Calu3 (cell line): ENCODE measurements at regions not wholly inside any gene's neighbourhood (a gene's known extent, or its start where the extent isn't known, plus 50 kb on each side); places are given as distances from the start of the nearest gene placed in this dataset.

Experiments
- BruUV-seq: library from RNA; stranded (reverse); fragments of 400-500 nt; replicated peaks from 2 replicates; lab custom pipeline; 2021; lab: Mats Ljungman, UMichigan
- CTCF ChIA-PET: fragments of 300-600 bp; sonication (Branson Sonifier 250); formaldehyde crosslinking; loops from one replicate; lab custom pipeline; 2022; ENCODE audit warnings: antibody characterized with exemption; lab: Charles Lee
- DNase-seq: peaks from one replicate; pipeline ENCODE4 v3.0.0; 2022
- H3K27ac Mint-ChIP-seq: one replicate; pipeline ENCODE4 v1.8.0; 2022; ENCODE audit warnings: mixed read lengths; ENCODE audit not compliant: unreplicated experiment
- H3K27me3 Mint-ChIP-seq: one replicate; pipeline ENCODE4 v1.8.0; 2022; ENCODE audit warnings: mixed read lengths; ENCODE audit not compliant: unreplicated experiment
- H3K36me3 Mint-ChIP-seq: one replicate; pipeline ENCODE4 v1.8.0; 2022; ENCODE audit warnings: mild to moderate bottlenecking, moderate library complexity, mixed read lengths; ENCODE audit not compliant: insufficient read depth, unreplicated experiment
- H3K4me1 Mint-ChIP-seq: one replicate; pipeline ENCODE4 v1.8.0; 2022; ENCODE audit warnings: mild to moderate bottlenecking, low read depth, mixed read lengths; ENCODE audit not compliant: unreplicated experiment
- H3K4me3 Mint-ChIP-seq: one replicate; pipeline ENCODE4 v1.8.0; 2022; ENCODE audit warnings: mild to moderate bottlenecking, low read depth, moderate library complexity, mixed read lengths; ENCODE audit not compliant: unreplicated experiment
- H3K9me3 Mint-ChIP-seq: one replicate; pipeline ENCODE4 v1.8.0; 2022; ENCODE audit warnings: low read depth, mixed read lengths; ENCODE audit not compliant: unreplicated experiment
- intact Hi-C: fragments of 100-400 bp; cut with micrococcal nuclease; formaldehyde crosslinking; loops from one replicate; pipeline ENCODE4 v1.10.0; 2022; ENCODE audit not compliant: unreplicated experiment
- TF ChIP-seq, protein P1 (sequence below): fragments of 200-600 bp; IDR thresholded peaks from one replicate; pipeline ENCODE4 v1.8.0; 2022; ENCODE audit warnings: antibody characterized with exemption; ENCODE audit not compliant: unreplicated experiment

DNA sequence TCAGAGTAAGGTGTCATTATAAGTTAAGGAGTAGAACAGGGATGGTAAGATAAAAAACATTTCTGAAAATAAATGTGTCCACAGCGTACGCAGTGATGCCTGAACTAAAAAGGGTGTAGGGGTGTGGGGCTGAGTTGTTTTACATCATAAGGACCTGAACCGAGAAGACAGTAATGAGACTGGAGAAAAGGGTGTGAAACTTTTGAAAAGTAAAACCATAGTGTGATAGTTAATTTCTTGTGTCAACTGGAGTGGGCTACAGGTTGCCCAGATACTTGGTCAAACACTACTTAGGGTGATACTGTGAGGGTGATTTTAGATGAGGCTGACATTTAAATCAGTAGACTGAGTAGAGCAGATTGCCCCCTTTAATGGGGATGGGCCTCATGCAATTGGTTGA lies 169.0 kb upstream of the PRPS1L1 start:
- H3K27me3 Mint-ChIP-seq, result no peaks in the 10 kb centered on the region

DNA sequence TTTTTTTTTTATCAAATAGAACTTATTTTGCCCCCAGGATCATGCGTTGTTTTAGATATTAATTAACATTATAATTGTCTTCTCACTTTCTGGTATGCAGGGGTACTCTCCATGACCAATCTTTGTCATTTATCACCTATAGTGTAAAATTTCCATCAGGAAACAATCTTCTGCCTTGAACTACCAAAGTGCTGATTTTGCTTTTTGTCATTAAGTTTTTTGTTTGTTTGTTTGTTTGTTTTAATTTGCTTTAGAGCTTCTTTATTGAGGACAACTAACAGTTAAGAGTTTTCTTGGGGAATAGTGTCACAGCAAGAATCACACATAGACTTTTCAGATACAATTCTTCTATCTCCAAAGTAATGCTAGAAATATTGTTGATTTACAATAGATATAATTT lies 171.2 kb upstream of the PRPS1L1 start:
- no peaks in the 10 kb centered on the region for H3K36me3 Mint-ChIP-seq
- DNase-seq, result no peak
- intact Hi-C loops, result no loop called here
- no peak overlapping the region for H3K4me3 Mint-ChIP-seq
- peaks cover 6% of the 10 kb centered on the region for H3K9me3 Mint-ChIP-seq
- H3K27ac Mint-ChIP-seq, result no peak overlapping the region
- peaks cover 37% of the 10 kb centered on the region for H3K4me1 Mint-ChIP-seq
- TF ChIP-seq, protein P1, sequence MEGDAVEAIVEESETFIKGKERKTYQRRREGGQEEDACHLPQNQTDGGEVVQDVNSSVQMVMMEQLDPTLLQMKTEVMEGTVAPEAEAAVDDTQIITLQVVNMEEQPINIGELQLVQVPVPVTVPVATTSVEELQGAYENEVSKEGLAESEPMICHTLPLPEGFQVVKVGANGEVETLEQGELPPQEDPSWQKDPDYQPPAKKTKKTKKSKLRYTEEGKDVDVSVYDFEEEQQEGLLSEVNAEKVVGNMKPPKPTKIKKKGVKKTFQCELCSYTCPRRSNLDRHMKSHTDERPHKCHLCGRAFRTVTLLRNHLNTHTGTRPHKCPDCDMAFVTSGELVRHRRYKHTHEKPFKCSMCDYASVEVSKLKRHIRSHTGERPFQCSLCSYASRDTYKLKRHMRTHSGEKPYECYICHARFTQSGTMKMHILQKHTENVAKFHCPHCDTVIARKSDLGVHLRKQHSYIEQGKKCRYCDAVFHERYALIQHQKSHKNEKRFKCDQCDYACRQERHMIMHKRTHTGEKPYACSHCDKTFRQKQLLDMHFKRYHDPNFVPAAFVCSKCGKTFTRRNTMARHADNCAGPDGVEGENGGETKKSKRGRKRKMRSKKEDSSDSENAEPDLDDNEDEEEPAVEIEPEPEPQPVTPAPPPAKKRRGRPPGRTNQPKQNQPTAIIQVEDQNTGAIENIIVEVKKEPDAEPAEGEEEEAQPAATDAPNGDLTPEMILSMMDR, result no peak
- BruUV-seq, result no TSS peak
- CTCF ChIA-PET, result no interaction called here
- no peaks in the 10 kb centered on the region for H3K27me3 Mint-ChIP-seq

More for the DNA sequence above, 169.0 kb upstream of the PRPS1L1 start:
- CTCF ChIA-PET, result no interaction called here
- peaks cover 26% of the 10 kb centered on the region for H3K4me1 Mint-ChIP-seq
- BruUV-seq, result no TSS peak
- no peak for DNase-seq
- intact Hi-C loops, result no loop called here
- H3K27ac Mint-ChIP-seq, result no peak overlapping the region
- peaks cover 6% of the 10 kb centered on the region for H3K9me3 Mint-ChIP-seq
- H3K36me3 Mint-ChIP-seq, result peaks cover 6% of the 10 kb centered on the region
- TF ChIP-seq, protein P1, result no peak
- no peak overlapping the region for H3K4me3 Mint-ChIP-seq

DNA sequence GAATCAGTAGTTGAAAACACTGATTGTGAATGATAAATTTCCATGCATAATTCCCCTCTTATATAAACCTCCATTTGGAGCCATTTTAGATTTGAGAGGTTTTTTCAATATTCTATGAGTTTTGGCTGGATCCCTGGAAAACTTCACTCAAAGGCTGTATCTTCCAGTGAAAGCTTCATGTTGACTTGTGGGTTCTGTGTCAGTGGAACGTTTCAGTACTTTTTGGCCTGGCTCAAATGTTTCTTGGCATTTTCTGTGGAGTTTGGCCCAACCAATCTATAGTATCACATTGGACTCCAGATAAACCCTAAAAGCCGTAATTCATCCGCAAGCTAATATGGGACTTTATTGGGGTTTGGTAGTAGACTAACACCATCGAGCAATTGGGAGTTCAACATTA lies 172.6 kb upstream of the PRPS1L1 start:
- TF ChIP-seq, protein P1, result no peak
- no peaks in the 10 kb centered on the region for H3K36me3 Mint-ChIP-seq
- no peak overlapping the region for H3K4me3 Mint-ChIP-seq
- intact Hi-C loops, result no loop called here
- CTCF ChIA-PET, result interaction anchor here (0.6 to 1.6 kb wide), 2 partner anchors 9 to 200 kb away, joined by 3 to 5 read pairs; no protein-coding TSS in a partner anchor
- peaks cover 31% of the 10 kb centered on the region for H3K4me1 Mint-ChIP-seq
- no TSS peak for BruUV-seq
- peaks cover 6% of the 10 kb centered on the region for H3K9me3 Mint-ChIP-seq
- no peak for DNase-seq
- no peak overlapping the region for H3K27ac Mint-ChIP-seq
- no peaks in the 10 kb centered on the region for H3K27me3 Mint-ChIP-seq

DNA sequence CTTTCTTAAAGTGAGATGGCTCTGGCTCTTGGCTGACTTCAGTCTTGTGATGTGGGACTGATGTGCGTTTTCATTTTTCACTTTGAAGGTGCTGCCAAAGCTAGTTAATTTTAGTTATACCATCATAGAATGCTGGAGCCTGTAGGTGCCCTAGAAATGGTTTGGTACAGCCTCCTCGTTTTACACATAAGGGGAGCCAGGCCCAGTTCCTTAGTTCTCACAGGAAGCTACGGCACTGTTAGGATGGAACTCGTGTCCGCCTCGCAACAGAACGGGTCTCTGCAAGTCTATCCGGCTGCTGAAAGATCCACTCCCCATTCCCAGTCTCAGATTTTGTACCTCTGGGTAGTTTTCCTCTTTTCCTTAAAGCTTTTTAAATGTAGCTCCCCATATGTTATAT lies 173.2 kb upstream of the PRPS1L1 start:
- H3K36me3 Mint-ChIP-seq, result no peaks in the 10 kb centered on the region
- no TSS peak for BruUV-seq
- H3K27ac Mint-ChIP-seq, result no peak overlapping the region
- TF ChIP-seq, protein P1, result no peak
- H3K9me3 Mint-ChIP-seq, result peaks cover 6% of the 10 kb centered on the region
- peaks cover 31% of the 10 kb centered on the region for H3K4me1 Mint-ChIP-seq
- CTCF ChIA-PET, result interaction anchor here (0.6 to 1.6 kb wide), 2 partner anchors 9 to 201 kb away, joined by 3 to 5 read pairs; no protein-coding TSS in a partner anchor
- intact Hi-C loops, result no loop called here
- no peak for DNase-seq
- no peak overlapping the region for H3K4me3 Mint-ChIP-seq
- H3K27me3 Mint-ChIP-seq, result no peaks in the 10 kb centered on the region
